ENCODE measurements at regions not wholly inside any gene's neighbourhood (a gene's known extent, or its start where the extent isn't known, plus 50 kb on each side); places are given as distances from the start of the nearest gene placed in this dataset.

DNA sequence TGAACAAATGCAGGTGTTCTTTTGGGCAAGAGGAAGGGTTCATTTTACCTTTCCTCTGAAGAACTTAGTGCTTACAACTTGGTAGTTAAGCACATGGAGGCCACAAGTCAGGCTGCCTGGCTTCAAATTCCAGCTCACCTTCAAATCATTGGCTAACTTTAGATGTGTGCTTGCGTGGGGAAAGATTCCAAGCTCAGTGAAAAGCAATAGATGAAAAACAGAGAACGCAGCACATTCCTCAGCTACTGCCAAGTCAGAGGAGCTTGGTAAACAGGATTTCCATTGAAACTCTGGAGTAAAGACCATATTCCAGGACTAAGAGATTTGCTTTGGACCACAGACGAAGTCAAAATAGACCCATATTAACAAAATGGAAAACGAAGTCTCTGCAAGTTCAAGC is 96.3 kb upstream of the ASB18 start:
- TF ChIP-seq, protein P1, sequence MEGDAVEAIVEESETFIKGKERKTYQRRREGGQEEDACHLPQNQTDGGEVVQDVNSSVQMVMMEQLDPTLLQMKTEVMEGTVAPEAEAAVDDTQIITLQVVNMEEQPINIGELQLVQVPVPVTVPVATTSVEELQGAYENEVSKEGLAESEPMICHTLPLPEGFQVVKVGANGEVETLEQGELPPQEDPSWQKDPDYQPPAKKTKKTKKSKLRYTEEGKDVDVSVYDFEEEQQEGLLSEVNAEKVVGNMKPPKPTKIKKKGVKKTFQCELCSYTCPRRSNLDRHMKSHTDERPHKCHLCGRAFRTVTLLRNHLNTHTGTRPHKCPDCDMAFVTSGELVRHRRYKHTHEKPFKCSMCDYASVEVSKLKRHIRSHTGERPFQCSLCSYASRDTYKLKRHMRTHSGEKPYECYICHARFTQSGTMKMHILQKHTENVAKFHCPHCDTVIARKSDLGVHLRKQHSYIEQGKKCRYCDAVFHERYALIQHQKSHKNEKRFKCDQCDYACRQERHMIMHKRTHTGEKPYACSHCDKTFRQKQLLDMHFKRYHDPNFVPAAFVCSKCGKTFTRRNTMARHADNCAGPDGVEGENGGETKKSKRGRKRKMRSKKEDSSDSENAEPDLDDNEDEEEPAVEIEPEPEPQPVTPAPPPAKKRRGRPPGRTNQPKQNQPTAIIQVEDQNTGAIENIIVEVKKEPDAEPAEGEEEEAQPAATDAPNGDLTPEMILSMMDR (IDR thresholded peaks at IDR 0.05), result no peak
- TF ChIP-seq POLR2A (IDR thresholded peaks at IDR 0.05), result no peak

Measured in body of pancreas (tissue), 4 donors.